SU-DHL-6 (cell line): ENCODE measurements at regions not wholly inside any gene's neighbourhood (a gene's known extent, or its start where the extent isn't known, plus 50 kb on each side); places are given as distances from the start of the nearest gene placed in this dataset.

Experiments
- CTCF ChIP-seq: fragments of 200-600 bp; sonication (generic); IDR thresholded peaks from one replicate; pipeline ENCODE4 v1.5.1; 2017; ENCODE audit warnings: antibody characterized with exemption, mild to moderate bottlenecking, low read length, moderate library complexity; ENCODE audit not compliant: insufficient read depth, poor library complexity, severe bottlenecking
- EZH2phosphoT487 ChIP-seq: fragments of 200-600 bp; sonication (generic), shearing (Covaris generic); conservative IDR thresholded peaks from 2 replicates; pipeline ENCODE4 v1.6.1; 2018; ENCODE audit warnings: mild to moderate bottlenecking, antibody characterized with exemption, low read length, moderate library complexity, mixed read lengths

GRCh38 chr16:35735403-35736251 is 2276.2 kb downstream of the TP53TG3F start:
- TF ChIP-seq EZH2phosphoT487 (no peak), CTCF (no peak)
